ENCODE measurements at regions not wholly inside any gene's neighbourhood (a gene's known extent, or its start where the extent isn't known, plus 50 kb on each side); places are given as distances from the start of the nearest gene placed in this dataset.

DNA sequence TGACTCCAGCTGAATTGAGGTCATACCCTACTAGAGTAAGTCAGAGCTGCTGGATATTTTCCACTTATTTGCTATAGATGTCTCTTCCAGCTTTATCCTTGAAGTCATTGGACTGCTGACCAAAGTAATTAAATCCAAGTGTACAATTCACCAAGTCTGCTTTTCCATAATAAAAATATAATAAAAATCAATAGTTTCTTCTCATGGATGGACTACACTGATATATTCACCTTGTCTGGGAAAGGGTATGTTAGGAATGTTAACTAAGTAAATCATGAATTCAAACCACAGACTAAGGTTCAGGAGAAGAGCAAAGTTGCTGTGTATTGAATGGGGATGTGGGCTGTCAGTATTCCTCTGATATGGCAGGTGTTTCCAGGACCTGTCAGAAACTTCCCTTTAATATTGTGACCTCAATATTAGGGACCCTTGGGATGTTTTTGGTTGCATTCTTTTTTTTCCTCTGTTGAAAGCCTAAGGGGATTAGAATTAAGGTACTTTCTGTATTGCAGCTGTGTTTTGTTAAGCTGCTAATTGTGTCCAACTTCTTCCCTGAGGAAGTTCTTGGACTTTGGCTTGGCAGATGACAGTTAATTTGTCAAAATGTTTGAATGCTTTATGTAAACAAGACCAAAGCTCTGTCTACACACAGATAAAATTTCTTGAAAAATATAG, 284.0 kb downstream of the ATP23 start (continued):
- TF ChIP-seq PBX3 (IDR thresholded peaks at IDR 0.05): no peak
- TF ChIP-seq TEAD4 (IDR thresholded peaks at IDR 0.05; ENCODE audit: borderline replicate concordance, insufficient read depth): no peak
- TF ChIP-seq CHD2 (IDR thresholded peaks at IDR 0.05; ENCODE audit: low read length, partially characterized antibody): no peak
- TF ChIP-seq MEF2A (IDR thresholded peaks at IDR 0.05; ENCODE audit: borderline replicate concordance, low read depth): no peak
- no peak for TF ChIP-seq GABPA (IDR thresholded peaks at IDR 0.05; ENCODE audit: low read depth)

DNA sequence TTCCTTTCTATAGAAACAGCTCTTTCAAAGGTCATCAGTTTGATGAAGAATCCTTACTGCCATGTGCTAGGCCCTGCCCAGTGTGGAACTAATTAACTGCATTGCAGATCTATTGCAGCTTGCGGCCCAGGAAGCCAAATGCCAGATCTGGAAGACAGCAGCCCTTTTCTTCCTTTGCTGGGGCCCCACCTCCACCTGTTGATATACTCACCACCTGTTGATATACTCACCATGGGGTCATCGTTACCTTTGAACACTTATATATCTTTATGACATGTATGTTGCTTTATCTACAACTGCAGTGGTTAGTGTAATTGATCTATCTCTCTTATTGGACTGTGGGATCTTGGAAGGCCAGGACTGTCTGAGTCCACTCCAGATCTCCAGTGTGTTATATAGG, 292.5 kb downstream of the ATP23 start:
- no peaks in the 10 kb centered on the region for H4K20me1 ChIP-seq (ENCODE audit: insufficient read depth)
- H3K36me3 ChIP-seq (replicated peaks in 1 of 2; ENCODE audit: control insufficient read depth in 1 of 2, insufficient read depth in 2 of 2, low read length in 1 of 2): no peaks in the 10 kb centered on the region
- ChIA-PET POLR2A (no interaction called here), CTCF (no interaction called here)
- H3K27me3 ChIP-seq (ENCODE audit: insufficient read depth): no peaks in the 10 kb centered on the region; the same call in none of the 2 replicates
- WGBS (ENCODE audit: low lambda C conversion rate): 13% methylated on average over 2 of the region's 2 CpGs
- H2AFZ ChIP-seq (ENCODE audit: low read depth): no peak overlapping the region
- no peak overlapping the region for H3K4me2 ChIP-seq
- no peaks in the 10 kb centered on the region for H3K9me2 ChIP-seq
- H3K4me1 ChIP-seq (ENCODE audit: control insufficient read depth in 1 of 2, insufficient read depth in 2 of 2, low read depth in 1 of 2, low read length in 1 of 2): no peaks in the 10 kb centered on the region
- H3K79me2 ChIP-seq (ENCODE audit: insufficient read depth): no peaks in the 10 kb centered on the region
- H3F3A ChIP-seq (replicated peaks; ENCODE audit: insufficient read depth): no peaks in the 10 kb centered on the region
- H3K9ac ChIP-seq: no peak overlapping the region
- TF ChIP-seq EP300 (IDR thresholded peaks at IDR 0.05; ENCODE audit: borderline replicate concordance in 1 of 2, low read depth in 1 of 2, low read length in 1 of 2): no peak
- no peak for TF ChIP-seq RCOR1 (IDR thresholded peaks at IDR 0.05; ENCODE audit: low read length)
- no peak for TF ChIP-seq ELF1 (IDR thresholded peaks at IDR 0.05)
- TF ChIP-seq GATA2 (CRISPR knock-in tag; IDR thresholded peaks at IDR 0.05): no peak
- TF ChIP-seq TAF1 (IDR thresholded peaks at IDR 0.05; ENCODE audit: borderline replicate concordance, low read depth, low read length): no peak
- TF ChIP-seq, protein P1, sequence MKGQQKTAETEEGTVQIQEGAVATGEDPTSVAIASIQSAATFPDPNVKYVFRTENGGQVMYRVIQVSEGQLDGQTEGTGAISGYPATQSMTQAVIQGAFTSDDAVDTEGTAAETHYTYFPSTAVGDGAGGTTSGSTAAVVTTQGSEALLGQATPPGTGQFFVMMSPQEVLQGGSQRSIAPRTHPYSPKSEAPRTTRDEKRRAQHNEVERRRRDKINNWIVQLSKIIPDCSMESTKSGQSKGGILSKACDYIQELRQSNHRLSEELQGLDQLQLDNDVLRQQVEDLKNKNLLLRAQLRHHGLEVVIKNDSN (IDR thresholded peaks at IDR 0.05; ENCODE audit: borderline replicate concordance, low read depth): no peak
- no peak for TF ChIP-seq JUND (IDR thresholded peaks at IDR 0.05)
- DNase-seq: no peak
- H3K4me3 ChIP-seq (ENCODE audit: low read depth in 2 of 2, low read length in 1 of 2): no peak overlapping the region
- H3K27ac ChIP-seq (ENCODE audit: low read depth in 2 of 2, low read length in 1 of 2): no peak overlapping the region
- no peaks in the 10 kb centered on the region for H3K9me3 ChIP-seq

GRCh38 chr12:58238411-58238810, 297.0 kb downstream of the ATP23 start:
- H3K79me2 ChIP-seq (ENCODE audit: insufficient read depth): no peaks in the 10 kb centered on the region
- CTCF ChIA-PET: interaction anchor here (1.2 kb wide), 1 partner anchor 34 kb away, joined by 3 read pairs; no protein-coding TSS in a partner anchor
- H3K4me3 ChIP-seq (ENCODE audit: low read depth in 2 of 2, low read length in 1 of 2): no peak overlapping the region
- H3K4me1 ChIP-seq (ENCODE audit: control insufficient read depth in 1 of 2, insufficient read depth in 2 of 2, low read depth in 1 of 2, low read length in 1 of 2): no peaks in the 10 kb centered on the region
- H2AFZ ChIP-seq (ENCODE audit: low read depth): no peak overlapping the region
- no peaks in the 10 kb centered on the region for H3K36me3 ChIP-seq (replicated peaks in 1 of 2; ENCODE audit: control insufficient read depth in 1 of 2, insufficient read depth in 2 of 2, low read length in 1 of 2)
- no peaks in the 10 kb centered on the region for H4K20me1 ChIP-seq (ENCODE audit: insufficient read depth)
- DNase-seq: no peak
- WGBS (ENCODE audit: low lambda C conversion rate): 5% methylated on average over 3 of the region's 3 CpGs
- POLR2A ChIA-PET: no interaction called here
- no peaks in the 10 kb centered on the region for H3F3A ChIP-seq (replicated peaks; ENCODE audit: insufficient read depth)
- no peaks in the 10 kb centered on the region; the same call in none of the 2 replicates for H3K27me3 ChIP-seq (ENCODE audit: insufficient read depth)
- TF ChIP-seq ELF1 (IDR thresholded peaks at IDR 0.05) (no peak), NRF1 (IDR thresholded peaks at IDR 0.05; ENCODE audit: low read depth, low read length) (no peak), PBX3 (IDR thresholded peaks at IDR 0.05) (no peak), SIN3A (IDR thresholded peaks at IDR 0.05; ENCODE audit: borderline replicate concordance, low read depth, low read length) (no peak), TCF12 (IDR thresholded peaks at IDR 0.05) (no peak), EP300 (IDR thresholded peaks at IDR 0.05; ENCODE audit: borderline replicate concordance in 1 of 2, low read depth in 1 of 2, low read length in 1 of 2) (no peak), FOXJ3 (CRISPR knock-in tag; IDR thresholded peaks at IDR 0.05) (no peak), GABPA (IDR thresholded peaks at IDR 0.05; ENCODE audit: low read depth) (no peak), FOSL2 (IDR thresholded peaks at IDR 0.05; ENCODE audit: borderline replicate concordance, low read depth) (no peak)
- TF ChIP-seq, protein P1 (IDR thresholded peaks at IDR 0.05; ENCODE audit: borderline replicate concordance, low read depth): no peak
- no peak overlapping the region for H3K4me2 ChIP-seq
- H3K9ac ChIP-seq: no peak overlapping the region
- no peaks in the 10 kb centered on the region for H3K9me3 ChIP-seq
- H3K27ac ChIP-seq (ENCODE audit: low read depth in 2 of 2, low read length in 1 of 2): no peak overlapping the region
- no peaks in the 10 kb centered on the region for H3K9me2 ChIP-seq
